Common myeloid progenitor, CD34-positive (primary cell): ENCODE measurements at regions not wholly inside any gene's neighbourhood (a gene's known extent, or its start where the extent isn't known, plus 50 kb on each side); places are given as distances from the start of the nearest gene placed in this dataset.
"Not testable (repeated sequence)": the region's sequence is repeated elsewhere in the genome, so short reads cannot be mapped to it uniquely, and the experiment has no call there.

Experiments
- CTCF ChIA-PET: fragments of 350-600 bp; sonication (Branson Sonifier 250); formaldehyde crosslinking; loops from one replicate; lab custom pipeline; 2021; ENCODE audit warnings: antibody characterized with exemption; lab: Charles Lee
- POLR2A ChIA-PET: fragments of 350-600 bp; sonication (Branson Sonifier 250); formaldehyde crosslinking; loops from one replicate; lab custom pipeline; 2021; ENCODE audit warnings: antibody characterized with exemption; lab: Charles Lee
- DNase-seq, 3 donors: peaks; one replicate each; pipeline versions ENCODE4 v3.0.0 to v3.0.0-alpha.2; 2013
- H3K27ac ChIP-seq, 2 experiments: 1 replicate in 1 of 2; 2 replicates in 1 of 2; pipeline ENCODE4 v1.7.0; 2013; ENCODE audit warnings: inconsistent platforms in 2 of 2, low read length in 2 of 2, mild to moderate bottlenecking in 2 of 2, low read depth in 1 of 2, moderate library complexity in 1 of 2; ENCODE audit not compliant: severe bottlenecking in 2 of 2, insufficient read depth in 1 of 2, poor library complexity in 1 of 2
- H3K27me3 ChIP-seq, 5 experiments: replicated peaks in 2 of 5; 1 replicate in 3 of 5; 2 replicates in 2 of 5; pipeline versions ENCODE4 v1.6.1 to v1.7.0; 2013; ENCODE audit warnings: low read length in 4 of 5, mild to moderate bottlenecking in 2 of 5, moderate library complexity in 2 of 5, inconsistent platforms in 1 of 5; ENCODE audit not compliant: insufficient read depth in 5 of 5, control insufficient read depth in 4 of 5
- H3K36me3 ChIP-seq, 4 experiments: 1 replicate in 2 of 4; 2 replicates in 2 of 4; pipeline versions ENCODE4 v1.6.1 to v1.7.0; 2013; ENCODE audit warnings: low read length in 3 of 4, control low read depth in 1 of 4, mild to moderate bottlenecking in 1 of 4; ENCODE audit not compliant: control insufficient read depth in 4 of 4, insufficient read depth in 4 of 4
- H3K4me1 ChIP-seq, 4 experiments: 1 replicate in 3 of 4; 2 replicates in 1 of 4; pipeline versions ENCODE4 v1.6.1 to v1.7.1; 2013; ENCODE audit warnings: low read length in 3 of 4, mild to moderate bottlenecking in 3 of 4, control low read depth in 1 of 4, inconsistent platforms in 1 of 4, moderate library complexity in 1 of 4; ENCODE audit not compliant: control insufficient read depth in 4 of 4, insufficient read depth in 4 of 4; ENCODE audit errors: control extremely low read depth in 1 of 4
- H3K4me3 ChIP-seq, 7 experiments: 1 replicate in 4 of 7; 2 replicates in 3 of 7; pipeline versions ENCODE4 v1.5.1 to v1.7.0; 2013; ENCODE audit warnings: mild to moderate bottlenecking in 7 of 7, low read length in 6 of 7, moderate library complexity in 6 of 7, inconsistent platforms in 2 of 7, low read depth in 2 of 7, control low read depth in 1 of 7; ENCODE audit not compliant: insufficient read depth in 4 of 7, control insufficient read depth in 1 of 7; ENCODE audit errors: extremely low read depth in 1 of 7
- H3K9me3 ChIP-seq, 5 experiments: 1 replicate in 4 of 5; 2 replicates in 1 of 5; pipeline versions ENCODE4 v1.6.1 to v1.7.1; 2013; ENCODE audit warnings: low read length in 4 of 5, mild to moderate bottlenecking in 2 of 5, inconsistent platforms in 1 of 5, low read depth in 1 of 5, moderate library complexity in 1 of 5; ENCODE audit not compliant: control insufficient read depth in 4 of 5, insufficient read depth in 2 of 5; ENCODE audit errors: control extremely low read depth in 1 of 5
- WGBS: methylation state at CpG from one replicate; pipeline ENCODE4 v1.1.5; 2013; ENCODE audit not compliant: insufficient coverage; 5-methylcytosine and 5-hydroxymethylcytosine counted together

DNA sequence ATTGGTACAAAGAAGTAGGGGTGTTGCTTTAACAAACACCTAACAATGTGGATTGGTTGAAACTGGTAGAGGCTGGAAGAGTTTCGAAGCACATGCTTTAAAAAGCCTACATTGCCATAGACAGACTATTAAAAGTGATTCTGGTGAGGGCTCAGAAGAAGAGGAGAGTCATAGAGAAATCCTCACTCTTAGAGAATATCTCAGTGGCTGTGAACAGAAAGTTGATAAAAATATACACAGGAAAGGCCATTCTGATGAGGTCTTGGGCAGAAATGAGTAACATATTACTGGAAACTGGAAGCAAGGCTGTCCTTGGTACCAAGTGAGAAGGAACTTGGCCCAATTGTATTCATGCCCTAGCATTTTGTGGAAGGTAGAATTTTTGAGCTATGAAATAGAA is 173.7 kb upstream of the CRBN start:
- Histone ChIP-seq H3K27ac (no peak overlapping the region), H3K27me3 (no peaks in the 10 kb centered on the region), H3K9me3 (peaks cover 0 to 2% (median 0%) of the 10 kb centered on the region in 5 experiments), H3K36me3 (no peaks in the 10 kb centered on the region), H3K4me3 (no peak overlapping the region), H3K4me1 (no peaks in the 10 kb centered on the region)
- no CpG with 5 or more reads among the region's 1 CpG for WGBS
- DNase-seq = no peak
- ChIA-PET CTCF (no interaction called here), POLR2A (no interaction called here)

DNA sequence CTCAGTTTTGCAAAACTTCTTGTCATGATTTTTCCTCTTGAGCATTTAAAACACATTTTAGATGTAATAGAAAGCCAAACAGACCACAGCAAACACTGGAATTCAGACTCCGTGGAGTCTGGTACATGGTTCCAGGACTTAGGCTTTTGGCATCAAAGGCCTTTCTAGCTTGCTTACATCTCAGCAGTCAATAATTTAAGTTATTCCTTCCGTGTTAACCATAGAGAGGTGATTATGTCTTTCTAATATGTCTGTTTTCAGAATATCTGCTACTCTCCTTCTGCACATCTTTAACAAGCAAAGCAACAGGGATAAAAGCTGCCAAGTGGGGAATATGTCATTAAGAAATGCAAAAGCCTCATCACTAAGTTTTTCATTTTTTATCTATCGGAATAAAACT is 171.7 kb upstream of the CRBN start:
- H3K27me3 ChIP-seq = no peaks in the 10 kb centered on the region
- H3K36me3 ChIP-seq = no peaks in the 10 kb centered on the region
- WGBS = 100% methylated on average over 1 of the region's 3 CpGs
- no peak overlapping the region for H3K27ac ChIP-seq
- ChIA-PET CTCF (no interaction called here), POLR2A (no interaction called here)
- no peak overlapping the region for H3K4me3 ChIP-seq
- DNase-seq = no peak
- peaks cover 0 to 2% (median 0%) of the 10 kb centered on the region in 5 experiments for H3K9me3 ChIP-seq
- H3K4me1 ChIP-seq = no peaks in the 10 kb centered on the region

DNA sequence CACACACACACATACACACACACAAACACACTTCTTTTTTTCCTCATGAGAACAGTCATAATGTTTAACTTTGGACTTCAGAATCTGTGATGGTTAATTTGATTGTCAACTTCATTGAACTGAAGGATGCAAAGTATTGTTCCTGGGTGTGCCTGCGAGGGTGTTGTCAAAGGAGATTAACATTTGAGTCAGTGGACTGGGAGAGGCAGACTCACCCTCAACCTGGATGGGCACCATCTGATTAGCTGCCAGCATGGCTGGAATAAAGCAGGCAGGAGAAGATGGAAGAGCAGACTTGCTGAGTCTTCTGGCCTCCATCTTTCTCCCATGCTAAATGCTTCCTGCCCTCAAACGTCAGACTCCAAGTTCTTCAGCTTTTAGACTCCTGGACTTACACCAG is 167.6 kb upstream of the CRBN start:
- H3K4me3 ChIP-seq, H3K27me3 ChIP-seq, DNase-seq, H3K36me3 ChIP-seq, CTCF ChIA-PET, POLR2A ChIA-PET, H3K27ac ChIP-seq, H3K9me3 ChIP-seq, H3K4me1 ChIP-seq: not testable (repeated sequence)
- WGBS = 83% methylated on average over 1 of the region's 2 CpGs

DNA sequence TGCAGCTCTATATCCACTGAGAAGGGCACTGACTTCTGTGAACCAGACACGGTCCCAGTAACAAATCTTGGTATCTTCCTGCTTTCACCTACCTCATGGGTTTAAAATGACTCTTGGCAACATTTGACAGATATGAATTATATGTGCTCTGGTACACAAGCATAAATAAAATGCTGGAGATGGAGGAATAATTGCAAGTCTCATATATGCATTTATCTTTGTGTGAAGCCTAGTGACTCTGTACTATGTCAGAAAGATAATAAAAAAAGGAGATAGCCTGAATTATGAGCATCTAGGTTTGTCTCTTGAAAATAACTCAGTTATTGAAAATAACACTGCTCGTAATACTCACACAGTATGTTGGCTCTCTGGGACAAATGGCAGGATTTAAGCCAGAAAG is 167.1 kb upstream of the CRBN start:
- Histone ChIP-seq H3K27ac (no peak overlapping the region), H3K36me3 (no peaks in the 10 kb centered on the region), H3K9me3 (no peaks in the 10 kb centered on the region), H3K27me3 (no peaks in the 10 kb centered on the region), H3K4me1 (no peaks in the 10 kb centered on the region), H3K4me3 (no peak overlapping the region)
- CTCF ChIA-PET = no interaction called here
- WGBS = 95% methylated on average over 2 of the region's 2 CpGs
- POLR2A ChIA-PET = no interaction called here
- no peak for DNase-seq

DNA sequence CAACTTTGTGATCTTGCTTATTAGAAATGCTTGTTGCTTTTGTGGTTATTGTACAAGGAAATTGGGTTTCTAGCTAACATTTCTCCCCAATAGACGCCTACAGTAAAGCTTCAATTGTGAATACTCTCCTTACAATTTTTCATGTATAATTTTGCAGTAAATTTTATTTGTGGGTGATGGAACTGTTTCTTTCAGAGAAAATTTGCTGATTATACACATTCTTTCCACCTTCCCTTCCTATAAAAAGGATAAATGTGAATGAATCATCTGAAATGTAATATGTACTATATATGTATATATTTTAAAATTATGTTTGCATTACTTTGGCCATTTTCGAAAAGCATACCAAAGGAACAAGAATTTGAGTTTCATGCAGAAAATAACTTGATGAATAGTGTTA is 162.7 kb upstream of the CRBN start:
- CTCF ChIA-PET = no interaction called here
- H3K9me3 ChIP-seq = no peaks in the 10 kb centered on the region

DNA sequence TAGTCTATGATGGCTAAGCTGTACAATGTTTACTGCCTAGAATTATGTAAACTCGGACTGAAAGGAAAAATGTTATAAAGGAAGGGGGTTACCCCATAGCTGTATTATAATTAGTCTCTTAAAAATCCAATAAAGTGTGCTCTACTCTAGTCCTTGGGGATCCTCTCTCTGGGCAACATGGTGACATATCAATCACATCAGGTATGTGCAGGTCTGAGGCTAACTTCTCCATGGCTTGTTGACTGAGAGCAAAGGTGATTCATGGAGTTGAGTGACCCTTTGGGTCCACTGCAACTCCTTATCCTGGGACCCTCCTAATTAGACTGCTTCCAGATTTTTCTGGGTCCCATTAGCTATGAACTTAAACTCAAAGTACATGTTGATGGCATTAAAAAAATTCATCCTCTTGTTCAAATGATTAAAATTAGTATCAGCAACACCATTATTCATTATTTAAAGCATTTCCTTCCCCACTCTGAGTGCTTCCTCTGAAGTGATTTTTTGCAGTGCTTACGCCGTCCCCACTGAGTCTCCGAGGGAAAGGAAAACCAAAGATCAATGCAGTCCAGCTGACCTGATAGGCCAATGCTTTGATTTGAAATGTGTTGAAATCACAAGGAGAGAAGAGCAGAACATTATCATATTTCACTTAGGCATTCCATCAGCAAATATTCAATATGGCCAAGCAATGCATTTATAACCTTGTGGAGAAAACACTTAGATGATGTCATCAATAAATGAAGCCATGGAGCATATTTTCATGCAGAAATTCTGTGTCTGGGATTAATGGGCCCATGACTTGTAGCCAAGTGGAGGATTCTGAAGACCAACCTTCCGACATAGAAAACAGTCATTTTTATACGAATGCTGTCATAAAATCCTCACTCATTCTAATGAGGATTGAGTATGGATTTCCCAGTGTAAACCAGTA is 161.7 kb upstream of the CRBN start:
- H3K27ac ChIP-seq = no peak overlapping the region
- no peak overlapping the region for H3K4me3 ChIP-seq
- H3K9me3 ChIP-seq = no peaks in the 10 kb centered on the region
- H3K36me3 ChIP-seq = no peaks in the 10 kb centered on the region
- H3K27me3 ChIP-seq = no peaks in the 10 kb centered on the region
- no peaks in the 10 kb centered on the region for H3K4me1 ChIP-seq
- ChIA-PET CTCF (no interaction called here), POLR2A (no interaction called here)
- no peak for DNase-seq
- 100% methylated on average over 1 of the region's 6 CpGs for WGBS

More for the DNA sequence above, 162.7 kb upstream of the CRBN start:
- H3K4me3 ChIP-seq = no peak overlapping the region
- H3K27me3 ChIP-seq = no peaks in the 10 kb centered on the region
- DNase-seq = no peak
- WGBS = no CpG with 5 or more reads among the region's 2 CpGs
- POLR2A ChIA-PET = no interaction called here
- no peak overlapping the region for H3K27ac ChIP-seq
- H3K36me3 ChIP-seq = no peaks in the 10 kb centered on the region
- no peaks in the 10 kb centered on the region for H3K4me1 ChIP-seq

DNA sequence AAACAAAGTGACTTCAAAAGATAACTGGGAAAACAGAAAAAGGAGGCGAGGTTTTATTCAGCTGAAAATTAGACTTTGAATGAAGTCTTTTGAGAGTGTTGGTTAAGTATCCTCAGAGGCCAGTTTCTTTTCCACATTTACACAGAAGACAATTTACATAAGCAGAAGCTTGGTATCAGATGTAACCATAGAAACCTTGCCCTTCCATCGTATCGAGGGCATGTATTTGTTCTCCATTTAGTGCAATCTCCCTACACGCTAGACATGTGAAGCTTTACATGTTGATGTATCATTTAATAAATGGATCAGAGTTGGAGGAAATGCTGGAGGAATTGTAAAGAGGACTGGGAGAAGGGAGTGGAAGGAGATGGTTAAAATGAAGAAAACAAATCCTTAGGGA is 161.0 kb upstream of the CRBN start:
- H3K9me3 ChIP-seq = no peaks in the 10 kb centered on the region
- no peak overlapping the region for H3K27ac ChIP-seq
- POLR2A ChIA-PET = no interaction called here
- 100% methylated on average over 2 of the region's 4 CpGs for WGBS
- no peak overlapping the region for H3K4me3 ChIP-seq
- no peak for DNase-seq
- no peaks in the 10 kb centered on the region for H3K27me3 ChIP-seq
- H3K4me1 ChIP-seq = no peaks in the 10 kb centered on the region
- no peaks in the 10 kb centered on the region for H3K36me3 ChIP-seq
- CTCF ChIA-PET = no interaction called here
